Omental fat pad (tissue), 3 donors: ENCODE measurements at regions not wholly inside any gene's neighbourhood (a gene's known extent, or its start where the extent isn't known, plus 50 kb on each side); places are given as distances from the start of the nearest gene placed in this dataset.

Experiments
- ATAC-seq: fragments of 150-250 bp; one replicate; pipeline ENCODE4 v1.9.1; 2016; ENCODE audit warnings: mild to moderate bottlenecking, moderate library complexity; ENCODE audit not compliant: low FRiP score
- DNase-seq: peaks from one replicate; pipeline ENCODE4 v3.0.0-alpha.2; 2019; ENCODE audit warnings: low spot score
- CTCF ChIP-seq, 3 donors: fragments of 450-650 bp; IDR thresholded peaks; one replicate each; pipeline ENCODE4 v1.5.1; 2016 to 2017; ENCODE audit warnings: antibody characterized with exemption in 3 of 3, mild to moderate bottlenecking in 3 of 3, moderate library complexity in 2 of 3

GRCh38 chr20:50276119-50277063, 85.8 kb downstream of the CEBPB start:
- ATAC-seq (no peak), DNase-seq (no peak)
- no peak for TF ChIP-seq CTCF (IDR thresholded peaks at IDR 0.05)

GRCh38 chr20:50277064-50277415, 86.4 kb downstream of the CEBPB start:
- no peak for ATAC-seq

GRCh38 chr20:50277460-50278376, 87.1 kb downstream of the CEBPB start:
- no peak for DNase-seq
- no peak for ATAC-seq

More at GRCh38 chr20:50277064-50277415, 86.4 kb downstream of the CEBPB start:
- TF ChIP-seq CTCF (IDR thresholded peaks at IDR 0.05) = no peak
- no peak for DNase-seq

GRCh38 chr20:50278377-50278683, 87.7 kb downstream of the CEBPB start:
- ATAC-seq = no peak
- no peak for DNase-seq
- TF ChIP-seq CTCF (IDR thresholded peaks at IDR 0.05) = no peak

More at GRCh38 chr20:50277460-50278376, 87.1 kb downstream of the CEBPB start:
- no peak for TF ChIP-seq CTCF (IDR thresholded peaks at IDR 0.05)

GRCh38 chr20:50278684-50279531, 88.3 kb downstream of the CEBPB start:
- no peak for ATAC-seq
- no peak for DNase-seq
- TF ChIP-seq CTCF (IDR thresholded peaks at IDR 0.05) = no peak

GRCh38 chr20:50279988-50280850, 89.6 kb downstream of the CEBPB start:
- TF ChIP-seq CTCF (IDR thresholded peaks at IDR 0.05) = no peak
- DNase-seq (no peak), ATAC-seq (no peak)
